Panc1 (cell line): ENCODE measurements at regions not wholly inside any gene's neighbourhood (a gene's known extent, or its start where the extent isn't known, plus 50 kb on each side); places are given as distances from the start of the nearest gene placed in this dataset.

ENCODE experiments used
- ATAC-seq: fragments of 200-7000 bp; cut with Tn5 transposase; 2 replicates; pipeline ENCODE4 v1.9.1; 2020; ENCODE audit warnings: mild to moderate bottlenecking, moderate library complexity
- BruUV-seq: library from RNA; stranded (reverse); fragments of 400-500 nt; replicated peaks from 2 replicates; lab custom pipeline; 2021; lab: Mats Ljungman, UMichigan
- CTCF ChIA-PET: fragments of 300-600 bp; sonication (Branson Sonifier 250); formaldehyde crosslinking; loops from one replicate; lab custom pipeline; 2022; ENCODE audit warnings: antibody characterized with exemption; lab: Charles Lee
- POLR2A ChIA-PET: fragments of 300-600 bp; sonication (Branson Sonifier 250); formaldehyde crosslinking; loops from one replicate; lab custom pipeline; 2022; ENCODE audit warnings: antibody characterized with exemption; lab: Charles Lee
- DNase-seq: peaks from one replicate; pipeline ENCODE4 v3.0.0-alpha.2; 2010; ENCODE audit warnings: low read depth, low spot score
- H3K27ac ChIP-seq: 2 replicates; pipeline ENCODE4 v1.5.1; 2011; ENCODE audit warnings: mild to moderate bottlenecking, low read length, inconsistent platforms
- H3K27me3 ChIP-seq: fragments of 200-500 bp; sonication (Bioruptor generic); 2 replicates; pipeline ENCODE4 v1.6.0; 2014; ENCODE audit warnings: low read length, inconsistent platforms; ENCODE audit not compliant: control insufficient read depth, insufficient read depth
- H3K36me3 ChIP-seq: fragments of 200-500 bp; sonication (Bioruptor generic); 2 replicates; pipeline ENCODE4 v1.5.1; 2014; ENCODE audit warnings: inconsistent platforms, mild to moderate bottlenecking, low read length, moderate library complexity; ENCODE audit not compliant: control insufficient read depth, insufficient read depth
- H3K4me1 ChIP-seq: 2 replicates; pipeline ENCODE4 v1.5.1; 2011; ENCODE audit warnings: inconsistent platforms, mild to moderate bottlenecking, low read length, moderate library complexity; ENCODE audit not compliant: control insufficient read depth, insufficient read depth
- H3K4me3 ChIP-seq, 2 experiments: 2 replicates each; pipeline ENCODE4 v1.5.1; 2011 to 2012; ENCODE audit warnings: low read depth in 2 of 2, low read length in 2 of 2, mild to moderate bottlenecking in 2 of 2, inconsistent platforms in 1 of 2, moderate library complexity in 1 of 2
- H3K9me3 ChIP-seq: fragments of 200-500 bp; sonication (Bioruptor generic); 2 replicates; pipeline ENCODE4 v1.5.1; 2014; ENCODE audit warnings: low read depth, mild to moderate bottlenecking, inconsistent platforms, low read length, moderate library complexity; ENCODE audit not compliant: control insufficient read depth, insufficient read depth
- CTCF ChIP-seq: fragments of 450-650 bp; IDR thresholded peaks from 2 replicates; pipeline ENCODE4 v1.5.1; 2017; ENCODE audit warnings: mild to moderate bottlenecking
- POLR2AphosphoS5 ChIP-seq: IDR thresholded peaks from 2 replicates; pipeline ENCODE4 v1.6.1; 2012; ENCODE audit warnings: mild to moderate bottlenecking, low read depth, low read length, moderate library complexity
- REST ChIP-seq, 2 experiments: IDR thresholded peaks; 2 replicates each; pipeline ENCODE4 v1.6.1; 2011 to 2012; ENCODE audit warnings: low read depth in 2 of 2, control low read depth in 1 of 2, low read length in 1 of 2, mild to moderate bottlenecking in 1 of 2, moderate library complexity in 1 of 2; ENCODE audit not compliant: insufficient read depth in 1 of 2
- SIN3A ChIP-seq: IDR thresholded peaks from 2 replicates; pipeline ENCODE4 v1.6.1; 2012; ENCODE audit warnings: low read depth, mild to moderate bottlenecking, low read length, moderate library complexity, borderline replicate concordance; ENCODE audit not compliant: insufficient read depth
- TCF7L2 ChIP-seq: IDR thresholded peaks from 2 replicates; pipeline ENCODE4 v1.6.1; 2011; ENCODE audit warnings: mild to moderate bottlenecking, low read depth, low read length, inconsistent platforms
- in situ Hi-C: cut with HindIII; loops from 2 replicates; pipeline ENCODE4 v1.10.0; 2016; ENCODE audit warnings: low sequenced_read_pairs, low pct_unique_long_range_greater_than_20kb
- intact Hi-C: fragments of 100-400 bp; cut with micrococcal nuclease; formaldehyde crosslinking; loops from one replicate; pipeline ENCODE4 v1.10.0; 2022; ENCODE audit not compliant: unreplicated experiment

GRCh38 chr3:68441054-68441453 is 491.3 kb downstream of the TAFA4 start:
- H3K4me1 ChIP-seq = no peaks in the 10 kb centered on the region
- H3K27ac ChIP-seq = no peak overlapping the region
- H3K9me3 ChIP-seq = no peaks in the 10 kb centered on the region
- BruUV-seq = no TSS peak
- in situ Hi-C loops (no loop called here), intact Hi-C loops (no loop called here)
- DNase-seq (no peak), ATAC-seq (no peak)
- no peaks in the 10 kb centered on the region for H3K27me3 ChIP-seq
- ChIA-PET CTCF (no interaction called here), POLR2A (no interaction called here)
- no peaks in the 10 kb centered on the region for H3K36me3 ChIP-seq
- H3K4me3 ChIP-seq = no peak overlapping the region
- no peak for TF ChIP-seq REST (IDR thresholded peaks at IDR 0.05; ENCODE audit: insufficient read depth in 1 of 2, low read depth in 2 of 2, low read length in 1 of 2)
- TF ChIP-seq POLR2AphosphoS5 = no peak
- no peak for TF ChIP-seq CTCF
- TF ChIP-seq TCF7L2 = no peak
- TF ChIP-seq SIN3A = no peak

- BruUV-seq = no TSS peak
- Histone ChIP-seq H3K4me3 (no peak overlapping the region), H3K9me3 (no peaks in the 10 kb centered on the region), H3K36me3 (no peaks in the 10 kb centered on the region), H3K27ac (no peak overlapping the region), H3K4me1 (no peaks in the 10 kb centered on the region), H3K27me3 (no peaks in the 10 kb centered on the region)
- ChIA-PET POLR2A (no interaction called here), CTCF (no interaction called here)
- DNase-seq (no peak), ATAC-seq (no peak)
- intact Hi-C loops = no loop called here
- in situ Hi-C loops = no loop called here
- TF ChIP-seq CTCF (no peak), REST (IDR thresholded peaks at IDR 0.05; ENCODE audit: insufficient read depth in 1 of 2, low read depth in 2 of 2, low read length in 1 of 2) (no peak), TCF7L2 (no peak), SIN3A (no peak), POLR2AphosphoS5 (no peak)
Observed at GRCh38 chr3:68436619-68437401, 495.5 kb downstream of the TAFA4 start.
